ENCODE measurements at regions not wholly inside any gene's neighbourhood (a gene's known extent, or its start where the extent isn't known, plus 50 kb on each side); places are given as distances from the start of the nearest gene placed in this dataset.

DNA sequence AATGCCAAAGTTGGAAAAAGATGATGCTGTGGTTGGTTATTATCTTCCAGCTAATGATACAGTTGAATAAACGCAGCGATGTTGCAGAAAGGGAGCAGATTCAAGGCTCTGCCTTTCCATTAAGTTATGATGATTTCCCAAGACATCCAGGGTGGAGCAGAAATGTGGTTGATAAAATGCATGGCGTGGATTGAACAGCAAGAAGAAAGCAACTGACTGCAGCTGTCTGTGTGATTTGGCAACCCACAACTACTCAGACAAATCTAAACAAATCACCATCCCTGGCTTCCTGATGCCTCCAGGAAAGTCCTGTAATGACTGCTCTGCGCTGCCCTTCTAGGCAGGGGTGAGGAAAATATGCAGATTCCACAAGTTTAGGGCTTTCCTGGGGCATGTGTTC is 166.3 kb downstream of the NRP2 start:
- DNase-seq (ENCODE audit: low read depth): no peak
- TF ChIP-seq, protein P1, sequence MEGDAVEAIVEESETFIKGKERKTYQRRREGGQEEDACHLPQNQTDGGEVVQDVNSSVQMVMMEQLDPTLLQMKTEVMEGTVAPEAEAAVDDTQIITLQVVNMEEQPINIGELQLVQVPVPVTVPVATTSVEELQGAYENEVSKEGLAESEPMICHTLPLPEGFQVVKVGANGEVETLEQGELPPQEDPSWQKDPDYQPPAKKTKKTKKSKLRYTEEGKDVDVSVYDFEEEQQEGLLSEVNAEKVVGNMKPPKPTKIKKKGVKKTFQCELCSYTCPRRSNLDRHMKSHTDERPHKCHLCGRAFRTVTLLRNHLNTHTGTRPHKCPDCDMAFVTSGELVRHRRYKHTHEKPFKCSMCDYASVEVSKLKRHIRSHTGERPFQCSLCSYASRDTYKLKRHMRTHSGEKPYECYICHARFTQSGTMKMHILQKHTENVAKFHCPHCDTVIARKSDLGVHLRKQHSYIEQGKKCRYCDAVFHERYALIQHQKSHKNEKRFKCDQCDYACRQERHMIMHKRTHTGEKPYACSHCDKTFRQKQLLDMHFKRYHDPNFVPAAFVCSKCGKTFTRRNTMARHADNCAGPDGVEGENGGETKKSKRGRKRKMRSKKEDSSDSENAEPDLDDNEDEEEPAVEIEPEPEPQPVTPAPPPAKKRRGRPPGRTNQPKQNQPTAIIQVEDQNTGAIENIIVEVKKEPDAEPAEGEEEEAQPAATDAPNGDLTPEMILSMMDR (conservative IDR thresholded peaks at IDR 0.05; ENCODE audit: low read depth, low read length): no peak
- no peak overlapping the region for H3K4me3 ChIP-seq (ENCODE audit: low read depth, low read length)

Data from epithelial cell of proximal tubule (primary cell).